Fibroblast of upper back skin (primary cell): ENCODE measurements at regions not wholly inside any gene's neighbourhood (a gene's known extent, or its start where the extent isn't known, plus 50 kb on each side); places are given as distances from the start of the nearest gene placed in this dataset.

Experiments used
- DNase-seq: peaks from one replicate; pipeline ENCODE4 v3.0.0-alpha.2; 2013

- DNase-seq = peak; percentile 15
Observed at GRCh38 chr10:90621577-90621976, 236.3 kb downstream of the HTR7 start.

GRCh38 chr10:90635111-90635765 lies 222.6 kb downstream of the HTR7 start:
- no peak for DNase-seq

- DNase-seq = no peak
Observed at GRCh38 chr10:90640756-90641155, 217.1 kb downstream of the HTR7 start.

GRCh38 chr10:90641731-90642130 lies 216.1 kb downstream of the HTR7 start:
- DNase-seq = no peak

GRCh38 chr10:90642136-90642535 lies 215.7 kb downstream of the HTR7 start:
- DNase-seq = peak; percentile 7

- no peak for DNase-seq
Observed at GRCh38 chr10:90642650-90643049, 215.2 kb downstream of the HTR7 start.

- DNase-seq = no peak
Observed at GRCh38 chr10:90644165-90644564, 213.7 kb downstream of the HTR7 start.

- DNase-seq = no peak
Observed at GRCh38 chr10:90650858-90651257, 207.0 kb downstream of the HTR7 start.

GRCh38 chr10:90652519-90652918 lies 205.3 kb downstream of the HTR7 start:
- no peak for DNase-seq

- DNase-seq = no peak
Observed at GRCh38 chr10:90658791-90659190, 199.0 kb downstream of the HTR7 start.

GRCh38 chr10:90665905-90666662 lies 191.8 kb downstream of the HTR7 start:
- no peak for DNase-seq

- DNase-seq = no peak
Observed at GRCh38 chr10:90674461-90674860, 183.4 kb downstream of the HTR7 start.

GRCh38 chr10:90674928-90675327 lies 182.9 kb downstream of the HTR7 start:
- peak; percentile 57 for DNase-seq

GRCh38 chr10:90675621-90676020 lies 182.2 kb downstream of the HTR7 start:
- DNase-seq = peak; percentile 42
